ENCODE measurements at regions not wholly inside any gene's neighbourhood (a gene's known extent, or its start where the extent isn't known, plus 50 kb on each side); places are given as distances from the start of the nearest gene placed in this dataset.

- CTCF ChIA-PET, result interaction anchor here (0.8 to 5.2 kb wide), 8 partner anchors 9 to 239 kb away, joined by 3 to 23 read pairs (median 4); no protein-coding TSS in a partner anchor
- peak; percentile 67 to 77 for ATAC-seq
- FAIRE-seq, result peak; percentile 99
- 1% methylated on average over 17 of the region's 17 CpGs for WGBS (ENCODE audit: missing lambda C conversion rate)
- POLR2A ChIA-PET, result interaction anchor here (0.6 to 4.4 kb wide), 11 partner anchors 9 to 795 kb away, joined by 3 to 92 read pairs (median 5); no protein-coding TSS in a partner anchor
- Histone ChIP-seq H3K9me3 (0 out of 3 replicates have a peak, but pooled peaks cover 3% of the 10 kb centered on the region), H3K4me2 (peak overlapping the region; percentile 89), H3K4me3 (peak overlapping the region; percentile 21), H3K27ac (peak overlapping the region; percentile 97 to 98), H3K4me1 (peaks cover 77% of the 10 kb centered on the region)
- peak; percentile 97 to 99 for DNase-seq (ENCODE audit: low read depth in 1 of 2, low spot score in 1 of 2)
- TF ChIP-seq POLR2AphosphoS2 (conservative IDR thresholded peaks at IDR 0.05; ENCODE audit: low read length), result no peak
- TF ChIP-seq FOXS1 (CRISPR knock-in tag; IDR thresholded peaks at IDR 0.05), result no peak
- peak; percentile 97 for TF ChIP-seq GATA3 (IDR thresholded peaks at IDR 0.05; ENCODE audit: borderline replicate concordance)
- TF ChIP-seq POLR2A (IDR thresholded peaks at IDR 0.05; ENCODE audit: low read length), result no peak
- TF ChIP-seq ZFP36 (IDR thresholded peaks at IDR 0.05; ENCODE audit: borderline replicate concordance, partially characterized antibody), result no peak
- TF ChIP-seq TP53 (CRISPR knock-in tag; IDR thresholded peaks at IDR 0.05), result no peak
- TF ChIP-seq RAD21 (conservative IDR thresholded peaks at IDR 0.05 in 1 of 2, IDR thresholded peaks at IDR 0.05 in 1 of 2), result peak in 1 of 2 experiments; percentile 51; a peak in 3 of 5 replicates
- TF ChIP-seq, protein P1, sequence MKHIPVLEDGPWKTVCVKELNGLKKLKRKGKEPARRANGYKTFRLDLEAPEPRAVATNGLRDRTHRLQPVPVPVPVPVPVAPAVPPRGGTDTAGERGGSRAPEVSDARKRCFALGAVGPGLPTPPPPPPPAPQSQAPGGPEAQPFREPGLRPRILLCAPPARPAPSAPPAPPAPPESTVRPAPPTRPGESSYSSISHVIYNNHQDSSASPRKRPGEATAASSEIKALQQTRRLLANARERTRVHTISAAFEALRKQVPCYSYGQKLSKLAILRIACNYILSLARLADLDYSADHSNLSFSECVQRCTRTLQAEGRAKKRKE (CRISPR knock-in tag; IDR thresholded peaks at IDR 0.05; ENCODE audit: low read depth), result no peak
- TF ChIP-seq MAFK (IDR thresholded peaks at IDR 0.05; ENCODE audit: partially characterized antibody), result no peak
- TF ChIP-seq RFX5 (IDR thresholded peaks at IDR 0.05), result no peak
- no peak for TF ChIP-seq ZNF302 (CRISPR knock-in tag; IDR thresholded peaks at IDR 0.05)
- no peak for TF ChIP-seq PHF8 (IDR thresholded peaks at IDR 0.05; ENCODE audit: borderline replicate concordance, low read depth)
- no peak for TF ChIP-seq KDM1A (IDR thresholded peaks at IDR 0.05; ENCODE audit: low read depth)
- no peak for TF ChIP-seq HMGXB4 (CRISPR knock-in tag; IDR thresholded peaks at IDR 0.05; ENCODE audit: borderline replicate concordance)
- TF ChIP-seq RCOR1 (IDR thresholded peaks at IDR 0.05; ENCODE audit: low read depth, low read length), result no peak
- peak; percentile 98 for TF ChIP-seq FOSL2 (IDR thresholded peaks at IDR 0.05)
- TF ChIP-seq FOSL2 (CRISPR knock-in tag; IDR thresholded peaks at IDR 0.05), result peak; percentile 99
- 0 out of 2 replicates have a peak, but pooled peaks have one; percentile 23 for TF ChIP-seq TFCP2L1 (CRISPR knock-in tag; IDR thresholded peaks at IDR 0.05)
- TF ChIP-seq, protein P2, sequence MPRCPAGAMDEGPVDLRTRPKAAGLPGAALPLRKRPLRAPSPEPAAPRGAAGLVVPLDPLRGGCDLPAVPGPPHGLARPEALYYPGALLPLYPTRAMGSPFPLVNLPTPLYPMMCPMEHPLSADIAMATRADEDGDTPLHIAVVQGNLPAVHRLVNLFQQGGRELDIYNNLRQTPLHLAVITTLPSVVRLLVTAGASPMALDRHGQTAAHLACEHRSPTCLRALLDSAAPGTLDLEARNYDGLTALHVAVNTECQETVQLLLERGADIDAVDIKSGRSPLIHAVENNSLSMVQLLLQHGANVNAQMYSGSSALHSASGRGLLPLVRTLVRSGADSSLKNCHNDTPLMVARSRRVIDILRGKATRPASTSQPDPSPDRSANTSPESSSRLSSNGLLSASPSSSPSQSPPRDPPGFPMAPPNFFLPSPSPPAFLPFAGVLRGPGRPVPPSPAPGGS (IDR thresholded peaks at IDR 0.05), result peak; percentile 93; the same call in 2 of the 3 replicates
- no peak for TF ChIP-seq CHD4 (IDR thresholded peaks at IDR 0.05; ENCODE audit: borderline replicate concordance)
- TF ChIP-seq SREBF2 (IDR thresholded peaks at IDR 0.05), result no peak
- TF ChIP-seq, protein P3, sequence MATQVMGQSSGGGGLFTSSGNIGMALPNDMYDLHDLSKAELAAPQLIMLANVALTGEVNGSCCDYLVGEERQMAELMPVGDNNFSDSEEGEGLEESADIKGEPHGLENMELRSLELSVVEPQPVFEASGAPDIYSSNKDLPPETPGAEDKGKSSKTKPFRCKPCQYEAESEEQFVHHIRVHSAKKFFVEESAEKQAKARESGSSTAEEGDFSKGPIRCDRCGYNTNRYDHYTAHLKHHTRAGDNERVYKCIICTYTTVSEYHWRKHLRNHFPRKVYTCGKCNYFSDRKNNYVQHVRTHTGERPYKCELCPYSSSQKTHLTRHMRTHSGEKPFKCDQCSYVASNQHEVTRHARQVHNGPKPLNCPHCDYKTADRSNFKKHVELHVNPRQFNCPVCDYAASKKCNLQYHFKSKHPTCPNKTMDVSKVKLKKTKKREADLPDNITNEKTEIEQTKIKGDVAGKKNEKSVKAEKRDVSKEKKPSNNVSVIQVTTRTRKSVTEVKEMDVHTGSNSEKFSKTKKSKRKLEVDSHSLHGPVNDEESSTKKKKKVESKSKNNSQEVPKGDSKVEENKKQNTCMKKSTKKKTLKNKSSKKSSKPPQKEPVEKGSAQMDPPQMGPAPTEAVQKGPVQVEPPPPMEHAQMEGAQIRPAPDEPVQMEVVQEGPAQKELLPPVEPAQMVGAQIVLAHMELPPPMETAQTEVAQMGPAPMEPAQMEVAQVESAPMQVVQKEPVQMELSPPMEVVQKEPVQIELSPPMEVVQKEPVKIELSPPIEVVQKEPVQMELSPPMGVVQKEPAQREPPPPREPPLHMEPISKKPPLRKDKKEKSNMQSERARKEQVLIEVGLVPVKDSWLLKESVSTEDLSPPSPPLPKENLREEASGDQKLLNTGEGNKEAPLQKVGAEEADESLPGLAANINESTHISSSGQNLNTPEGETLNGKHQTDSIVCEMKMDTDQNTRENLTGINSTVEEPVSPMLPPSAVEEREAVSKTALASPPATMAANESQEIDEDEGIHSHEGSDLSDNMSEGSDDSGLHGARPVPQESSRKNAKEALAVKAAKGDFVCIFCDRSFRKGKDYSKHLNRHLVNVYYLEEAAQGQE (IDR thresholded peaks at IDR 0.05), result no peak
- TF ChIP-seq CEBPB (IDR thresholded peaks at IDR 0.05), result peak in 1 of 2 experiments; percentile 68; a peak in 2 of 4 replicates
- no peak for TF ChIP-seq FOSB (CRISPR knock-in tag; IDR thresholded peaks at IDR 0.05)
- TF ChIP-seq USF2 (IDR thresholded peaks at IDR 0.05), result 0 out of 2 replicates have a peak, but pooled peaks have one; percentile 27
- no peak for TF ChIP-seq BHLHE40 (IDR thresholded peaks at IDR 0.05; ENCODE audit: low read depth, low read length)
- peak; percentile 2; the same call in 1 of the 2 replicates for TF ChIP-seq NFE2L2 (conservative IDR thresholded peaks at IDR 0.05; ENCODE audit: low read length)
- no peak for TF ChIP-seq KDM5A (IDR thresholded peaks at IDR 0.05)
- no peak for TF ChIP-seq HEYL (CRISPR knock-in tag; IDR thresholded peaks at IDR 0.05)
- TF ChIP-seq, protein P4, sequence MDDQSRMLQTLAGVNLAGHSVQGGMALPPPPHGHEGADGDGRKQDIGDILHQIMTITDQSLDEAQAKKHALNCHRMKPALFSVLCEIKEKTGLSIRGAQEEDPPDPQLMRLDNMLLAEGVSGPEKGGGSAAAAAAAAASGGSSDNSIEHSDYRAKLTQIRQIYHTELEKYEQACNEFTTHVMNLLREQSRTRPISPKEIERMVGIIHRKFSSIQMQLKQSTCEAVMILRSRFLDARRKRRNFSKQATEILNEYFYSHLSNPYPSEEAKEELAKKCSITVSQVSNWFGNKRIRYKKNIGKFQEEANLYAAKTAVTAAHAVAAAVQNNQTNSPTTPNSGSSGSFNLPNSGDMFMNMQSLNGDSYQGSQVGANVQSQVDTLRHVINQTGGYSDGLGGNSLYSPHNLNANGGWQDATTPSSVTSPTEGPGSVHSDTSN (IDR thresholded peaks at IDR 0.05), result peak; percentile 71; the same call in 1 of the 2 replicates
- no peak for TF ChIP-seq EHMT2 (IDR thresholded peaks at IDR 0.05; ENCODE audit: low read depth)
Measured at GRCh38 chr2:120934574-120935338, 199.1 kb downstream of the GLI2 start.
